C1 segment of cervical spinal cord (tissue), 14 donors: ENCODE measurements at regions not wholly inside any gene's neighbourhood (a gene's known extent, or its start where the extent isn't known, plus 50 kb on each side); places are given as distances from the start of the nearest gene placed in this dataset.
A peak's percentile ranks its signal among the peaks of the same experiment; 100 is the strongest.

Experiments used
- DNase-seq, 14 donors: peaks; one replicate each; lab custom pipeline; 2025; lab: John Stamatoyannopoulos, UW

DNA sequence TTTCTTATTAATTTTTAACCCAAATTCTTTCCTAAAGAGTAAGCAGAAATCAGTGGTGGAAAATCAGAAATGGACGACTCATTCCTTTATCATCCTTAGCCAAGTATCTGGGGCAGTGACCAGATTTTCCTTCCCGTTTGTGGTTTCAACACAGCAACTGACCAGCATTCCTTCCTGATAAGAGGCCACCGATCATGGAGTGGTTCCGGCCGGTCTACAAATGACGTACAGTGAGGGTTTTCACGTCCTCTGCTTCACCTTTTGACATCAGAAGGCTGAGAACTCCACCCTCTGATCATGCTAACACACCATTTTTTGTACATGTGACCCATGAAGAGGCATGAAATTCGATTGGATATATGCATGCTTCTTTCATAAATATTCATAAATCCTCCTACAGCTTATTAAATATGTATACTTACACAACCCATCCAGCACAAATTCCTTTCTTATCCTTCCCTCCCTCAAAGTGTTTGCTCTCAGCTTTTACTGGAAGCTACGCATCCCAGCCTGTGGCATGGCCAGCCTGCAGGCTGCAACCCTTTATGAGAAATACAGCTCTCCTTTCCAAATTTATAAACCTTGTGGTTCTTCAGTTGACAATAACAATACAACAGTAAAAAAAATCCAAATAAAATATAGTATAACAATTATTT, 173.0 kb upstream of the CASK start:
- DNase-seq: no peak

DNA sequence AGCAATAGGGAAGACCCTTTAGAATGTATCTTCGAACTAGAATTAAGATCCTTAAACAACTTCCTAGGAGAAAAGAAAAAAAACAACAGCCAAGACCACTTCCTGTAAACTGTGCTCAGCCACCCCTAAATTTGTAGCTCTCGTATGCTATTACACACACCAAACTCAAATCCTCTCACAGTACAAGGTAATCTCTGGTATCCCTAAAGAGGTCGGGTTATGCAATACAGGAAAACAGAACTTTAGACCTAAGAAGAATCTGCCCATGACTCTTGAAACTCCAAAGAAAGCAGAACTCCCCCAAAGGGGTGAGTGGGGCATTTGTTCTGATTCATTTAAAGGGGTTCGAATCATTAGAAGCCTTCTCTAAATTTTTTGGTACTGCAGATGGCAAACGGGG, 170.9 kb upstream of the CASK start:
- DNase-seq: no peak

DNA sequence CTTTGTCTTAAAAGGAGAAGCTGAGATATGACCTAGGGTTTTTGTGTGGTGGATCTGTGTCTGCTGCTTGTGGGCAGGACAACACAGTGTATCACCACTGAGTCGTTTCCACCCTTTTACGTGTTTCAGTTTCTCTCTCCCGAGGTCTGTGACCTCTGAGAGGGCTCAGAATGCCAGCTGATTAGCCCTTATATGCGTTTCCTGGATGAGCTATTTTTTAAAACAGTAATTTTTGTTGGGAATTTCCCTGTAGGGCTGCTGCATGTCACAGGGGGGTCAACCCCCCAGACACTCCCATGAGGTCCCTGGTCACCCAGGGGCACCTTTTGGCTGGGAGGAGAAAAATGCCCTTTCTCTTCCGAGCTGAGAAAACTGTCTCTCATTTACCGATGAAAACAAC, 170.4 kb upstream of the CASK start:
- no peak for DNase-seq

DNA sequence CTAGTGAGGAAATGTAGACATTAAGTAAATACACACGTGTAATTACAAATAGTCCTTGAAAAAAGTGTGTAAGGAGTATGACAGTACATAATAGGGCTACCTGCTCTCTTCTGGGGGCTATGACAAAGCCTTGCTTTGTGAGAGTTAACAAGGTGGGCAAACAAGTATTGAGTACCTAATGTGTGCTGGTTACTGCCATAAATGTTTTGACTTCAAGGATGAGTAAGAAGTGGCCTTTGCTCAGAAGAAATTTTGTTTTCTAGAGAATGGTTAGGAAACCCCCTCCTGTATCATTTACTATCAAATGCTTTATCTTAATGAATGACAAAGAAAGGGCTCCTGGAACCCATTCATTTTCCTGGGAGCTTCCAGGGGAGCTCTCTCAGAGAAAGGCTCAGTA, 167.0 kb upstream of the CASK start:
- DNase-seq: no peak

DNA sequence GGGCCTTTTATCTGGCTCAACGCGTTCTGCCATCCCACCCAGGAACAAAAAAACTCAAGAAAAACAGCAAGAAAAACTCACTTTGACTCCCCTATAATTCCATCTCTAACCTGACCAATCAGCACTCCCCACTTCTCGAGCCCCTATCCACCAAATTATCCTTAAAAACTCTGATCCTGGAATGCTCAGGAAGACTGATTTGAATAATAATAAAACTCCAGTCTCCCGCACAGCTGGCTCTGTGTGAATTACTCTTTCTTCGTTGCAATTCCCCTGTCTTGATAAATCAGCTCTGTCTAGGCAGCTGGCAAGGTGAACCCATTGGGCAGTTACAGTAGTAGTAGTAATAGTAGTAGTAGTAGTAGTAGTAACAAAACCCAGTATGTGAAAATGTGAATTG, 165.7 kb upstream of the CASK start:
- DNase-seq: no peak

DNA sequence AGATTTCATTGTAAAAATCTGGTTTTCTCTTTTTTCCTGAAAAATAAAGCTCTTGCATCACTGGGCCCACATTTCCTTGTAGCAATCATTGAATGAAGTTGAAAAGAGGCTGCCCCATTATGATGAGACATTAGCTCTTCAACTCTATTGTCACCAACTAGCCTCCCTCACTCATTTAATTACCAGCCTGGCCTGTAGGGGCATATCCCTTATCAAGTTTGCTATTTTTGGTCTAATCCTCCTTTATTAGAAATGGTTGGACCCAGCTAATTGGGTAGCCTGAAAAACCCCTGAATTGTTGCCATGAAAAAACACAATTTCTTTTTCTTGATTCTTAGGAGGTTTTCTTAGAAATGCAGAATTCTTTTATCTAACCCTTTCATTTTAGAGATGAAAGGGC, 164.6 kb upstream of the CASK start:
- DNase-seq: no peak

DNA sequence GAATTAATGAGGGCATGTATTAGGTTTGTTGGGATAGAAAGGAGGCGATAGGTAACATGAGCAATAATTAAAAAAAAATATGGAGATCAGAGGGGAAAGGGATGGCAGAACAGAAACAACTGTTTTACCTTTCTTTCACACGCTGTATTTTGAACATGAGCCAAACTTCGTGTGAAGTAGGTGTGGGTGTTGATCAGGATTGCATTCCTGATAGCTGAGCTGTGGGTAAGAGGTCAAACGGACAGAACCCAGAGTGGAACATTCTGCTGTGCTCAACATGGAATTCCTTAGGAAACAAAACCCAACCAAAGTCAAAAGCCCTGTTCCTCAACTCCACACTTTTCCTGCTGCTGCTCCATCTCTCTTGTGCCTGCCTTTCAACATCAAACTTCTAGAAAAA, 162.5 kb upstream of the CASK start:
- DNase-seq: no peak

DNA sequence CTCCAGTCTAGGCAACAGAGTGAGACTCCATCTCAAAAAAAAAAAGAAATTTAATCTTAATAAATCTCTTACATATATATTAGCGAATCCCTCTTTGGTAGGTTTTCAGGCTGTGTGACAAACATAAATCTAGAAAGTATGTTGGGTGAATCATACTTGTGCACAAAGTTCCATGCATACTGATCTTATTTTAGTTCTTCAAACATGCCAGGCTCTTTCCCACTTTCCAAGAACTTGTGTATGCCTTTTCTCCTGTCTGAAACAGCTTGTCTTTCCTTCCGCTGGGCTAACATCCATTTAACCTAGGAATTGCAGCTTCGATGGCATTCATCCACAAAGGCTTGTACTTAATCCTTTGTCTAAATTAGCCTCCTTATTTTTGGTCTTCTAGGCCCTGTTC, 156.6 kb upstream of the CASK start:
- DNase-seq: no peak

DNA sequence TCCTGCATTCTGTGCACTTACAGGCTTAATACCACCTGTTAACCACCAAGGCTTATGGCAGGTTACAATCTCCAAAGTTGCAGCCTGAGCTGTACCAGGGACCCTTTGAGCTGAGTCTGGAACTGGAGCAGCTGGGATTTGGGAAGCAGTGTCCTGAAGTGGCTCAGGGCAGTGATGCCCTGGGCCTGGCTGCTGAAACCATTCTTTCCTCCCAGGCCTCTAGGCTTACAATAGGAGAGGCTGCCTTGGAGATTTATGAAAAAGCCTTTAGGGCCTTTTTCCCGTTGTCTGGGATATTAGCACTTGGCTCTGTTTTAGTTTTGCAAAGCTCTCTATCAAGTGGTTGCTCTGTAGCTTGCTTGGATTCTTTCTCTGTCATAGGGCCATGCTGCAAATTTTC, 154.3 kb upstream of the CASK start:
- DNase-seq: peak in 1 of 14 donors; percentile 20

DNA sequence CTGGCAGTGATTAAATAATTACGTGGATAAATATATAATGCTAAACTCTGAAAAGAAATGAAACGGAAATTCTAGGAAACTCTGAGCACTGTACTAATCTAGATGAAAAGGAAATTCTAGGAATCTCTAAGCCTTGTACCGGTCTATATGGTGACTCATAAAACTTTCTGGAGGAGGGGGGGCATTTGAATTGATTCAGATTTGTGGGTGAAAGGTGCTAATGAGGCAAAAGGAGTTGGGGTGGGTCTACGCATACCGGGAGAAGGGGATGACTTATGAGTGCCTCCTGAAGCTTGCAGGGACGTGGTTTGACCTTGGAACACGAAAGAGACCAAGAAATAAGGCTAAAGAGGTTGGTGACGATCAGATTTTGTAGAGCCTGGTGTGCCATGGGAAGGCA, 151.7 kb upstream of the CASK start:
- DNase-seq: no peak

DNA sequence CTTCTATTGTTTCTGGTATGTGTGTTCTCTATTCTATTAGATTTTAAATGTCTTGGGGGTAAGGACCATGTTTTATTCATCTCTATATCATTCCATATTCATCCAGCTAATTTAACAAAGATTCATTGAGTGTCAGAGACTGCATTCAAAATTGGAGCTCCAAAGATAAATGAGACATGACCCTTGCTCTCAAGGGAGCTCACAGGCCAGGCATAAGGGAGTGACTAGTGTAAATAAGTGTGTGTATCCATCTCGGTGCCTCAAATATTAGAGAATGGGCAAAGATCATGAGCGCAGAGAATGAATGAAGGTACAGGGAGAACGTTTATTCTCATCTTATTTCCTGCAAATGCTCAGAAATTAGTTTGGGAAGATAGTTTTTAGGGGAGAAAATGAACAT, 150.1 kb upstream of the CASK start:
- no peak for DNase-seq

DNA sequence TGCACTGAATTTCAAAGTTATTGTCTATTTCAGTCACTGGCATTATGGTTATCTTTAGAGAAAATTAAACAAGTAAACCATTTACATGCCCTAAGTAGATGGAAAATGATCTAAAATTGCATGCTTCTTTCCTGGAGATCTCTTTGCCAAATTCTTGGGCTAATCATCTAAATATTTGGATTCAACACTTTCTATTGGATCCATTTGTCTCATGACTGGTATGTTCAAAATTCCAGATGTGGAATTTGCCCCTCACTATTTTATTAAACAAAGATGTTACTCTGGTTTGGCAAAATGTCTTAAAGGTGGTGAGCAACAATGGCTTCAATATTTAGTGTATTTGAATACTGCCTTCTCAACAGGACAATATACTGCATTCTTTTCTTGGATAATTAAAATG, 147.5 kb upstream of the CASK start:
- no peak for DNase-seq

DNA sequence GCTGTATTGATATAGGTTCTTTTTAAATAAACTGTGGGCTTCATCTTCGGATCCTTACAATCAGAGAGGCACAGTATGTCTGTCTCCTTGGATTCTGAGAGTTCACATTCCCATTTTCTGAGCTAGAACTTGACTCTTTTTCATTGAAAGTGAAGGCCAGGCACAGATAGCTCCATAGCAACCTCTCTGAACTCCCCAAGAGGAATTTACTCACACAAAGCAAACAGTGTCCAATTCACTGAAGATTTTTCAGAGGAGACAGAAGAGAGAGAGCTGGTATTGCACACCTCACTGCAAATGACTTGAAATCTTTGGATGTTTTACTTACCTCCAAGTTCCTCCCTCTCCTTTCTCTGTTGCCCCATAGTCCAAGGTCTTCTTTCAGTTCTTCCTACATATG, 130.9 kb upstream of the CASK start:
- no peak for DNase-seq

DNA sequence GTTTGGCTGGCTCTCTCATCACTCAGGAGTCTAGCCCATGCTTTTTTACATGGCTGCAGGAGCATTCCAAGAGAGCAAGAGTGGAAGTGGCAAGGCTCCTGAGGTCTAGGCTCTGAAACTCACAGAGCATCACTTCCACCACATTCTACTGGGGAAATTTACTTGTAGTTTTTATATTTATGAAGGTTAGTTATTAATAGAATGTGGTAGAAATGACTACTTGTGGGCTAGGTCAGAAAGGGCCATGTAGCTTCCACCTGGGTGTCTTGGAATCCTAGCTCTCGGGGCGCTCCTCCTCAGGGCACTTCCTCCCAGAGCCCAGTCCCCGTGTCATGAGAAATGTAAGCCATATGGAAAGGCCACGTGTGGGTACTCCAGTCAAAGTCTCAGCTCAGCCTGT, 127.0 kb upstream of the CASK start:
- no peak for DNase-seq

DNA sequence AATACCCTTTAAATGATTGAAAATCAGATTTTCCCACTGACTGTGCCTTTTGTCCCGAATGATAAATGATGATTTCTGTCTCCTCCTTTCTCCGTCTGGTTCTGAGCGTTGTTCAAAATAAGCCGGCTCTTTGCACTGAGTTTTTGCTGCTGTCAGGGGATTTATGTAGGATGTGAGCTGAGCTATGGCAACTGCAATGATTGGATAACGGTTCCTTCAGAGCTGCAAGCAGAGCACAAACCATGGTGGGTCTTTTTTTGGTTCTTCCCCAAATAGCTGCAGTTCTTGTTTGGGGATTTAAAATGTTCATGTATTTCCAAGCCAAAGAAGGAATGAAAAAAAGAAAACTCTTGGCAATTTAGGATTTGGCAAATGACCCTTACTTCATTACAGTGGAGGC, 124.5 kb upstream of the CASK start:
- no peak for DNase-seq

DNA sequence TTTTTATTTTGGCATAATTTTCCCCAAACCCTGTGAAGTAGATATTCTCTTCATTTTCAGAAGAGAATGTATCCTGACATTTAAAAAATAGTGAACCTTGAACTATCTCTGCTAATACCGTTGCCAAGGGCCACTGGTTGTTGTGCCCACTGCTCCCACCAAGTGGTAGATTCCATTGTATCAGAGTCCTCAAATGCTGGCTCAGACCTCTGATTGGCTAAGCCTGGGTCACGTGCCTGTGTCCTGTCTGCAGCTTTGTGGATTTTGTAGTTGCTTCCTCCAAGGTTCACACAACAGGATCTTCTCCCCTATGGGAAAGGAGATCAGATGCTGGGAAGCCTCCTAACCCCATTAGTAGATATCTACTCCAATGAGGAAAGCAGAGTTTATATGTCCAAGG, 104.8 kb upstream of the CASK start:
- DNase-seq: no peak

DNA sequence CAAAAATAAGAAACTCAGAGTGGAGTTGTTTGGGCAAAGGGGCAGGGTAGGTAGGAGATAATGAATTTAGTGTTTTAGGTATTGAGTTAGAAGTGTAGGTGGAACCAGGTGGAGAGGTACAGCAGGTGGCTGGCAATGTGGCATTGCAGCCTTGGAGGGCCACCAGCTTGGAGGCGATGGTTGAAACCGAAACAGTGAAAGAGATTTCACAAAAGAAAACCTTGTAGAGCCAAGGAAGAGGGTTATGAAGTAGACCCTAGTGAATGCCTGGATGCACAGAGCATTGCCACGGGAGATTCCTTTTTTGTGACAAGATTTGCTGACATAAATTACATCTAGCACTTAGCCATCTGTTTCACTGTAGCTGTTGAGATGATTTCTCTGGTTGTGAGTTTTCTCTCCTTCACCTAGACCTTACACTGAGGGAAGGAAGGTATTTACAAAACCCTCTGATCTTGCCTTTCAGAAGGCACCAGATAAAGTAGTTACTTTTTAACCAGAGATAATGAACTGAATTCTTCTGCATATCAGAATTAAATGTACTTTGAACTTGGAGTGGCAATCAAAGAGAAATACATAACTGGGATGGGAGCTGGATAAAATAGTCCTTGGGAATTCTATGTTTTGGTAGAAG, 104.1 kb upstream of the CASK start:
- DNase-seq: no peak

DNA sequence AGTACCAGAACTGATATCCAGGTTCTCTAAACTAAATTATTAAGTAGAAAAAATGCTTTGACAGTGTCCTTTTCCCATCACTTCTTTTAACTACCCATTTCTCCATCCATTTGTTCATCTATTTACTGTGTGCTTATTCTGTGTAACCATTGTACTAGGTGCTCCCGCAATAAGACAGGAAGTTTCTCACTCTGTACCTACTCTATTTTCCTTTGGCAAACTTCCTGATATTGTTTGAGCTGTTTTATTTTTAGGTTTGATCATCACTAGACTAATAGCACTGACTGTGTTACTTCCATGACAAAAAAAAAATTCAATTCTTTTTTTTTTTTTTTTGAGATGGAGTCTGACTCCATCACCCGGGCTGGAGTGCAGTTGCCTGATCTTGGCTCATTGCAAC, 102.5 kb upstream of the CASK start:
- DNase-seq: no peak

DNA sequence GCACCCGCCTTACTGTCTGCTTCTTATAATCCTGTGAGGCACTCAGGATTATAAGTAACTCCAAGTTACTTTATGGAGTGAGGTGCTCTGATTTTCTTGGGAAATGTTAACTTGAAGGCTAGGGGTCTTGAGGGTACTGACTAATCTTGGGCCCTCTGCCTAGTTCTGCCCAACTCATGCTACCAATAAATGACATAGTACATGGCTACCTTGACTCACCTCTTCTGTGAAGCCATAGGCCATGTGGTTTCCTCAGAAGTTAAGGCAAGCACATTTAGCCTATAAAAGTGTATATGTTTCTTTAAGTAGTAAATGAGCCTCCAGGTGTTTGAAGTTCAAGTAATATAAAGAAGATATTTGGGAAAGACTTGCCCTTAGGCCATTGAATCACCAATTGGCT, 99.8 kb upstream of the CASK start:
- no peak for DNase-seq

DNA sequence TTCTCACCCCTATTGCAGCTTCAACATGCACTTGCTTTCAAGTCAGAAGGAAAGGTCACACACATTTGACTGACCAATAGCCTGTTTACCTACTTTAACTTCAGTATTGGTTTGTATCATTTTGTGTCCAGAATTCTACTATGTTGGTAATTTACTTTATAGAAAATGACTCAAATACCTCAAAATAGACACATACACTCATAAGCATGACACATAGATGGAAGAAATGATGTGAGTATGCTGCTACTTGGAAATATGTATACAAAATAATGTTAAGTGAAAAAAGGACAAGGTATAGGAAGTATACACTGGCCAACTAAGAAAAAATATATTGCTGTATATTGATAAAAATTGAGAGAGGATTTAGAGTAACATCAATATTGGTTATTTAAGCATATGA, 98.8 kb upstream of the CASK start:
- DNase-seq: no peak

DNA sequence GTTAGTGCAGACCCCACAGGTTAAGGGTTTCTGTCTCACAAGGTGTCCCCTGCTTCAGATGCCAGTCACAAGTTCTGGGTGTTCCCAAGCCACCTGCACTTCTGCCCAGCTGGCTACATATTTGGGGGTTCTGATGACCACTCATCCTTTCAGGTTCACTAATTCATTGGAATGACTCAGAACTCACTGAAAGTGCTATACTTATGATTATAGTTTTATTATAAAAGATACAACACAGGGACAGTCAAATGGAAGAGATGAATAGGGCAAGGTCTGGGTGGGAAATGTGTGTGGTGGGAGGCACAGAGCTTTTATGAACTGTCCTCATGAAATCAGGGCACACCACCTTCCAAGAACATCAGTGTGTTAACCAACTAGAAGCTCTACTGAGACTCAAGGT, 97.7 kb upstream of the CASK start:
- DNase-seq: no peak

DNA sequence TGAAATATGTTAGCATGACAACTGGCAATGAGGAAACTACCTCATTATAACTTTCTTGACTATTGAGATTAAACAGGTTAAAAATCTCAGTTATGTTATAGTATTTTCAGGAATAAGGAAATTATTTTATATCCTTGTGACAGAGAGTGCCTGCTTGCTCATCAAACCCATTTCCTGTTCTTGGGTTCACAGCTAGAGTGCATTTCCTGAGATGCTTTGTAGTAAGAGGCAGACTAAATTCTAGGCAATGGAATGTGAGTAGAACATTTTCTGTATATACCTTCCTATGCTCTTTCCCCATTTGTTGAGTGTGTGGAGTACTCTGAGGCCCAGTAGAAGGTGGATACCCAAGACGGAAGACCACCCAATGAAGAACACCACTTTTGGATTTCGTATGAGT, 96.9 kb upstream of the CASK start:
- DNase-seq: no peak

DNA sequence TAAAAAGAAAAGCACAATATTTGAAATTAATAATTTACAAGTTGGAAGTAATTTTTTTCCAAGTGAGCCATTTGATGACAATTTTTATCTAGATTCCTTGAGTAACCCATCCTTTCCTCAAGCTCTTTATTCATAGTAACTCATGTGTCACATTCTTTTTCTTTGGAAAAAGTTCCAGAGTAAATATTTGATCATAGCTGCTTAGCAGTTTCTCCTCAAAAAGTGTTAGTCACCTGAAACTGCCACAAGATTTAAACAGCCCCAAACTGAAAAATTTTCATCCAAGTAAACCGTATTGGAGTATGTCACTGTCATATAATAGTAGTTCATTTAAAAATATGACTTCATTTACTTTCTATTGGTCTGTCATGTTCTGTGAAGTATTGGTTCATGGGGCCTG, 94.6 kb upstream of the CASK start:
- DNase-seq: no peak

DNA sequence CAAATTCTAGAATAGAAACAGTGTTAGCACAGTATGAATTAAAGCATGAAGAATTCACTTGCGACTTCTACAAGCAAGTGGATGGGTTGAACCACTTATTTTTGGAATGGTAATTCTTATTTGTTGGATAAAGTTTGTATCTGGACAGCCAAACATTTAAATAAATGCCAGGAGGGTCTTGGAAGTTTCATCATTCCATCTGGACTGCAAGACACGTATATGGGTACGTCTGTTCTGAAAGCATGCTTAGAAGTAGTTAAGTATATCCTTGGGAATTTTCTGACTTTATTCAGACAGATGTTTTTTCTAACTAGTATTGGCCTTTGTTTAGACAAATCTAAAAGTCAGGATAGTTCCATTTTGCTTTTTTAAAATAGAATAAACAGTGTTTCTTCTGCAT, 77.5 kb upstream of the CASK start:
- no peak for DNase-seq
